ENCODE measurements at regions not wholly inside any gene's neighbourhood (a gene's known extent, or its start where the extent isn't known, plus 50 kb on each side); places are given as distances from the start of the nearest gene placed in this dataset.

DNA sequence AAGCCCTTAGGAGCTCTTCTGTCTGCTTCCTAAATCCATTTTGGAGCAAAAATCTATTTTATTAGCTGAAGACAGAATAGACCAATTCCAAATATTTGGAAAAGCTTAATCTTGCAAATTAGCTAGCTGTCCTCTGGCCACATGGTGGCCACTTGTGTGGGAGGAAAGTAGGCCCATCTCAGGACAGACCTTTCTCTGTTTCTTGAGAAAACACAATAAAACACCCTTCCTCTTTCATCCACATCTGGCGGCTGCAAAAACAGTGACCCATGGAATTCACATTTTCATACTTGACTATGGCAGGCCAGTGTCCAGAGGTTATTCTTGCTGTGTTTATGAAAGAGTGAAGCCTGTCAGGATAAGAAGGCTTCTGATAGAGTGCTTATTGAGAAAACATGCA lies 275.6 kb downstream of the PLPP3 start:
- Histone ChIP-seq H3K14ac (ENCODE audit: insufficient read depth, low read length) (no peak overlapping the region), H3K27me3 (ENCODE audit: insufficient read depth, low read length) (no peaks in the 10 kb centered on the region), H3K4ac (ENCODE audit: low read depth, low read length) (no peak overlapping the region), H4K91ac (ENCODE audit: insufficient read length, low read depth, low read length) (no peak overlapping the region), H3K18ac (ENCODE audit: insufficient read length, low read depth, low read length) (no peak overlapping the region), H2BK15ac (ENCODE audit: low read depth, low read length) (no peak overlapping the region), H3K79me1 (ENCODE audit: insufficient read depth, low read depth, low read length, poor library complexity, severe bottlenecking) (no peaks in the 10 kb centered on the region), H2AFZ (ENCODE audit: low read length) (no peak overlapping the region), H2BK120ac (ENCODE audit: low read depth, low read length, poor library complexity, severe bottlenecking) (no peak overlapping the region), H2BK12ac (ENCODE audit: insufficient read length, low read depth, low read length) (no peak overlapping the region), H3K4me2 (ENCODE audit: insufficient read depth, insufficient read length, low read length) (no peak overlapping the region), H3K27ac (ENCODE audit: insufficient read length, low read depth, low read length) (no peak overlapping the region), H4K20me1 (ENCODE audit: control insufficient read depth, insufficient read depth, insufficient read length) (no peaks in the 10 kb centered on the region), H2BK20ac (ENCODE audit: low read depth, low read length, poor library complexity, severe bottlenecking) (no peak overlapping the region), H3K9ac (ENCODE audit: extremely low read depth, insufficient read length, low read length) (no peak overlapping the region), H3K9me3 (ENCODE audit: control insufficient read depth, low read depth, low read length) (no peaks in the 10 kb centered on the region), H4K8ac (replicated peaks; ENCODE audit: insufficient read length, low read depth, low read length) (no peak overlapping the region), H2AK5ac (ENCODE audit: insufficient read length, low read length) (no peak overlapping the region), H4K5ac (ENCODE audit: insufficient read length, low read depth, low read length) (no peak overlapping the region), H3K4me1 (ENCODE audit: insufficient read depth, low read length) (no peaks in the 10 kb centered on the region), H2BK5ac (ENCODE audit: insufficient read length, low read length) (no peak overlapping the region), H3K79me2 (ENCODE audit: insufficient read depth, low read length) (no peaks in the 10 kb centered on the region), H3T11ph (ENCODE audit: low read length) (no peak overlapping the region), H3K23me2 (ENCODE audit: insufficient read length, low read depth, low read length, poor library complexity, severe bottlenecking) (no peaks in the 10 kb centered on the region), H3K56ac (ENCODE audit: insufficient read length, low read depth, low read length) (no peak overlapping the region), H3K23ac (ENCODE audit: insufficient read length, low read depth, low read length) (no peak overlapping the region)
- no CpG with 5 or more reads among the region's 1 CpG for WGBS (ENCODE audit: extremely low coverage, insufficient read length, low lambda C conversion rate)
- Mint-ChIP-seq H3K27ac (no peak overlapping the region), H3K4me3 (no peak overlapping the region), H3K9me3 (peaks cover 0 to 4% of the 10 kb centered on the region in 2 experiments; a peak in 2 of 5 replicates), H3K36me3 (ENCODE audit: insufficient read depth in 1 of 3, low read depth in 3 of 3) (no peaks in the 10 kb centered on the region), H3K4me1 (no peaks in the 10 kb centered on the region), H3K27me3 (ENCODE audit: low read depth) (no peaks in the 10 kb centered on the region)
- no peak for TF ChIP-seq CTCF (conservative IDR thresholded peaks at IDR 0.05)
- no peak for DNase-seq

All from H9 (cell line).